H1 (cell line): ENCODE measurements at regions not wholly inside any gene's neighbourhood (a gene's known extent, or its start where the extent isn't known, plus 50 kb on each side); places are given as distances from the start of the nearest gene placed in this dataset.

Experiments
- CTCF ChIA-PET: fragments of 300-600 bp; sonication (Branson Sonifier 250); formaldehyde crosslinking; loops from one replicate; lab custom pipeline; 2021; ENCODE audit not compliant: partially characterized antibody; lab: Charles Lee
- POLR2A ChIA-PET: fragments of 300-600 bp; sonication (Branson Sonifier 250); formaldehyde crosslinking; loops from one replicate; lab custom pipeline; 2021; ENCODE audit warnings: inconsistent platforms; ENCODE audit not compliant: partially characterized antibody; lab: Charles Lee
- DNase-seq, 2 experiments: peaks; one replicate each; pipeline versions ENCODE4 v3.0.0 to v3.0.0-alpha.2; 2010 to 2022; ENCODE audit warnings: low spot score in 2 of 2, low read depth in 1 of 2, mixed read lengths in 1 of 2
- FAIRE-seq: peaks from 2 replicates; lab custom pipeline; 2011; peaks lifted over from hg19 to GRCh38; lab: Jason Lieb, UNC
- H2AFZ ChIP-seq: 2 replicates; pipeline ENCODE4 v1.8.1; 2012; ENCODE audit warnings: low read length, inconsistent platforms
- H2AK5ac ChIP-seq: 2 replicates; pipeline ENCODE4 v1.6.1; 2013; ENCODE audit warnings: low read depth, low read length
- H2BK120ac ChIP-seq: replicated peaks from 2 replicates; pipeline ENCODE3; 2013; ENCODE audit warnings: low read depth, low read length, inconsistent platforms
- H2BK12ac ChIP-seq: 2 replicates; pipeline ENCODE4 v1.6.1; 2013; ENCODE audit warnings: low read depth, low read length
- H2BK15ac ChIP-seq: 2 replicates; pipeline ENCODE4 v1.6.1; 2013; ENCODE audit warnings: low read length
- H2BK20ac ChIP-seq: 2 replicates; pipeline ENCODE4 v1.6.1; 2013; ENCODE audit warnings: low read length
- H2BK5ac ChIP-seq: 2 replicates; pipeline ENCODE4 v1.6.1; 2013; ENCODE audit warnings: low read depth, low read length
- H3K14ac ChIP-seq: 2 replicates; pipeline ENCODE4 v1.6.1; 2013; ENCODE audit warnings: inconsistent platforms; ENCODE audit not compliant: insufficient read length
- H3K18ac ChIP-seq: 2 replicates; pipeline ENCODE4 v1.6.1; 2013; ENCODE audit warnings: low read length; ENCODE audit errors: extremely low read depth
- H3K23ac ChIP-seq: 2 replicates; pipeline ENCODE4 v1.6.1; 2013; ENCODE audit warnings: inconsistent platforms; ENCODE audit not compliant: insufficient read length
- H3K23me2 ChIP-seq: 2 replicates; pipeline ENCODE4 v1.6.1; 2013; ENCODE audit warnings: low read depth, low read length
- H3K27ac ChIP-seq: 2 replicates; pipeline ENCODE4 v1.6.1; 2011; ENCODE audit warnings: low read depth, low read length, inconsistent platforms
- H3K27me3 ChIP-seq, 4 experiments: replicated peaks in 1 of 4; 1 replicate in 1 of 4; 2 replicates in 3 of 4; pipeline versions ENCODE4 v1.6.1 to v1.8.1; 2011 to 2013; ENCODE audit warnings: low read length in 3 of 4, mild to moderate bottlenecking in 3 of 4, inconsistent platforms in 2 of 4, mixed read lengths in 2 of 4, moderate library complexity in 1 of 4; ENCODE audit not compliant: control insufficient read depth in 3 of 4, insufficient read depth in 3 of 4; ENCODE audit errors: extremely low read depth in 1 of 4
- H3K36me3 ChIP-seq, 4 experiments: 2 replicates each; pipeline versions ENCODE4 v1.6.1 to v1.8.1; 2011 to 2013; ENCODE audit warnings: mild to moderate bottlenecking in 4 of 4, low read length in 3 of 4, moderate library complexity in 2 of 4, control low read depth in 1 of 4, inconsistent platforms in 1 of 4; ENCODE audit not compliant: insufficient read depth in 4 of 4, control insufficient read depth in 2 of 4
- H3K4ac ChIP-seq: replicated peaks from 2 replicates; pipeline ENCODE3; 2013; ENCODE audit warnings: low read length, low read depth, mixed read lengths, inconsistent platforms; ENCODE audit not compliant: insufficient read length
- H3K4me1 ChIP-seq, 4 experiments: replicated peaks in 1 of 4; 1 replicate in 1 of 4; 2 replicates in 3 of 4; pipeline versions ENCODE4 v1.6.1 to v1.8.1; 2011 to 2013; ENCODE audit warnings: low read length in 3 of 4, inconsistent platforms in 2 of 4, mixed read lengths in 1 of 4; ENCODE audit not compliant: insufficient read depth in 4 of 4, control insufficient read depth in 3 of 4
- H3K4me2 ChIP-seq, 2 experiments: 2 replicates each; pipeline versions ENCODE4 v1.6.1 to v1.8.1; 2011 to 2013; ENCODE audit warnings: low read depth in 2 of 2, low read length in 2 of 2, control low read depth in 1 of 2, inconsistent platforms in 1 of 2, mild to moderate bottlenecking in 1 of 2; ENCODE audit not compliant: insufficient read depth in 1 of 2
- H3K4me3 ChIP-seq, 4 experiments: fragments of 200-600, 300-600 bp in 1 of 4; sonication (generic), shearing (Covaris generic), sonication (Bioruptor Twin) in 1 of 4; 2 replicates each; pipeline versions ENCODE4 v1.5.1 to v1.8.1; 2011 to 2016; ENCODE audit warnings: low read length in 4 of 4, low read depth in 3 of 4, control low read depth in 2 of 4, inconsistent platforms in 2 of 4, mild to moderate bottlenecking in 2 of 4, mixed read lengths in 1 of 4, moderate library complexity in 1 of 4; ENCODE audit not compliant: insufficient read depth in 2 of 4; ENCODE audit errors: extremely low read depth in 1 of 4
- H3K56ac ChIP-seq: replicated peaks from 2 replicates; pipeline ENCODE3; 2013; ENCODE audit warnings: low read depth, mild to moderate bottlenecking, mixed read lengths, low read length, inconsistent platforms; ENCODE audit not compliant: insufficient read length
- H3K79me1 ChIP-seq: 2 replicates; pipeline ENCODE4 v1.6.1; 2013; ENCODE audit warnings: low read depth, low read length, control low read depth
- H3K79me2 ChIP-seq, 2 experiments: 2 replicates each; pipeline versions ENCODE4 v1.6.1 to v1.8.1; 2012 to 2013; ENCODE audit warnings: low read length in 2 of 2, mild to moderate bottlenecking in 2 of 2, inconsistent platforms in 1 of 2; ENCODE audit not compliant: insufficient read depth in 2 of 2, control insufficient read depth in 1 of 2
- H3K9ac ChIP-seq, 4 experiments: replicated peaks in 1 of 4; 1 replicate in 1 of 4; 2 replicates in 3 of 4; pipeline versions ENCODE4 v1.6.1 to v1.8.1; 2011 to 2013; ENCODE audit warnings: low read depth in 3 of 4, low read length in 3 of 4, control low read depth in 2 of 4, mild to moderate bottlenecking in 2 of 4, moderate library complexity in 2 of 4, inconsistent platforms in 1 of 4; ENCODE audit errors: extremely low read depth in 1 of 4
- H3K9me3 ChIP-seq, 2 experiments: 2 replicates each; pipeline versions ENCODE4 v1.6.1 to v1.8.1; 2012 to 2013; ENCODE audit warnings: mild to moderate bottlenecking in 2 of 2, moderate library complexity in 2 of 2, control low read depth in 1 of 2, inconsistent platforms in 1 of 2, low read depth in 1 of 2, low read length in 1 of 2, mixed read lengths in 1 of 2; ENCODE audit not compliant: insufficient read depth in 2 of 2
- H4K20me1 ChIP-seq, 2 experiments: replicated peaks in 1 of 2; 2 replicates each; pipeline versions ENCODE3 to v1.8.1; 2011 to 2013; ENCODE audit warnings: inconsistent platforms in 2 of 2, low read length in 2 of 2, mild to moderate bottlenecking in 1 of 2; ENCODE audit not compliant: insufficient read depth in 2 of 2, control insufficient read depth in 1 of 2
- H4K5ac ChIP-seq: 2 replicates; pipeline ENCODE4 v1.6.1; 2013; ENCODE audit warnings: low read length, low read depth, mixed read lengths, inconsistent platforms; ENCODE audit not compliant: insufficient read length
- H4K8ac ChIP-seq: 2 replicates; pipeline ENCODE4 v1.8.0; 2013; ENCODE audit warnings: mild to moderate bottlenecking, moderate library complexity, low read length, inconsistent platforms; ENCODE audit not compliant: insufficient read depth; ENCODE audit errors: extremely low read depth
- H4K91ac ChIP-seq: replicated peaks from 2 replicates; pipeline ENCODE3; 2013; ENCODE audit warnings: low read length, mixed read lengths, inconsistent platforms; ENCODE audit not compliant: insufficient read length
- CBX8 ChIP-seq: fragments of 300-800, 300-1000 bp; sonication (generic); IDR thresholded peaks from 2 replicates; pipeline ENCODE4 v1.7.1; 2016; ENCODE audit warnings: low read depth, low read length, borderline replicate concordance
- GABPA ChIP-seq: IDR thresholded peaks from 2 replicates; pipeline ENCODE4 v1.6.1; 2011; ENCODE audit warnings: mild to moderate bottlenecking, low read length, moderate library complexity, borderline replicate concordance; ENCODE audit not compliant: insufficient read depth
- HDAC2 ChIP-seq, 2 experiments: fragments of 300-600 bp in 1 of 2; sonication (generic) in 1 of 2; IDR thresholded peaks; 2 replicates each; pipeline ENCODE4 v1.6.1; 2011 to 2012; ENCODE audit warnings: low read depth in 2 of 2, low read length in 2 of 2, mild to moderate bottlenecking in 2 of 2, moderate library complexity in 2 of 2, borderline replicate concordance in 1 of 2, inconsistent platforms in 1 of 2
- RBBP5 ChIP-seq: IDR thresholded peaks from 2 replicates; pipeline ENCODE4 v1.7.1; 2012; ENCODE audit warnings: low read depth, mild to moderate bottlenecking, inconsistent platforms, low read length, moderate library complexity, borderline replicate concordance
- TCF12 ChIP-seq: IDR thresholded peaks from 2 replicates; pipeline ENCODE4 v1.6.1; 2011; ENCODE audit warnings: low read depth, mild to moderate bottlenecking, low read length
- ZNF274 ChIP-seq: IDR thresholded peaks from 2 replicates; pipeline ENCODE4 v1.7.0; 2012; ENCODE audit warnings: low read length, borderline replicate concordance; ENCODE audit errors: extremely low read depth
- WGBS, 2 experiments: shearing (Covaris generic) in 1 of 2; methylation state at CpG; one replicate each; pipeline versions ENCODE4 v1.1.6 to v1.1.7; 2013 to 2015; ENCODE audit warnings: low lambda C conversion rate in 2 of 2, mixed read lengths in 2 of 2, inconsistent platforms in 1 of 2, low coverage in 1 of 2, missing lambda C conversion rate in 1 of 2; ENCODE audit not compliant: insufficient replicate concordance in 2 of 2, insufficient coverage in 1 of 2, insufficient read length in 1 of 2; ENCODE audit errors: extremely low coverage in 1 of 2, missing lambda C conversion rate in 1 of 2; 5-methylcytosine and 5-hydroxymethylcytosine counted together

- H3K4me1 ChIP-seq: no peaks in the 10 kb centered on the region
- H4K8ac ChIP-seq: no peak overlapping the region
- H2AFZ ChIP-seq: no peak overlapping the region
- H4K91ac ChIP-seq: no peak overlapping the region
- H3K79me1 ChIP-seq: no peaks in the 10 kb centered on the region
- H3K4me3 ChIP-seq: no peak overlapping the region
- TF ChIP-seq CBX8 (no peak), ZNF274 (no peak), GABPA (no peak), TCF12 (no peak), RBBP5 (no peak), HDAC2 (IDR thresholded peaks at IDR 0.05; ENCODE audit: borderline replicate concordance in 1 of 2, low read depth in 2 of 2, low read length in 2 of 2) (no peak)
- TF ChIP-seq, all 59 proteins: peak for 0
- H3K27me3 ChIP-seq: no peaks in the 10 kb centered on the region
- POLR2A ChIA-PET: no interaction called here
- H2BK120ac ChIP-seq: no peak overlapping the region
- no peak overlapping the region for H3K18ac ChIP-seq
- no peak overlapping the region for H3K56ac ChIP-seq
- H3K4ac ChIP-seq: no peak overlapping the region
- 90% methylated on average over 9 of the region's 9 CpGs; no CpG with 5 or more reads in 1 of the 2 experiments for whole genome bisulfite sequencing, 2 experiments
- H4K5ac ChIP-seq: no peak overlapping the region
- no peaks in the 10 kb centered on the region for H4K20me1 ChIP-seq
- no peaks in the 10 kb centered on the region for H3K23me2 ChIP-seq
- H3K9me3 ChIP-seq: no peaks in the 10 kb centered on the region
- no peak overlapping the region for H3K23ac ChIP-seq
- H2BK20ac ChIP-seq: no peak overlapping the region
- no peak overlapping the region for H3K9ac ChIP-seq
- no peaks in the 10 kb centered on the region for H3K79me2 ChIP-seq
- FAIRE-seq (no peak), DNase-seq (no peak)
- no peaks in the 10 kb centered on the region for H3K36me3 ChIP-seq
- H3K4me2 ChIP-seq: no peak overlapping the region
- H2BK5ac ChIP-seq: no peak overlapping the region
- H2BK15ac ChIP-seq: no peak overlapping the region
- H2BK12ac ChIP-seq: no peak overlapping the region
- H2AK5ac ChIP-seq: no peak overlapping the region
- CTCF ChIA-PET: interaction anchor here (0.7 to 2.7 kb wide), 3 partner anchors 14 to 115 kb away, joined by 3 to 12 read pairs (median 3); no protein-coding TSS in a partner anchor
- no peak overlapping the region for H3K14ac ChIP-seq
- no peak overlapping the region for H3K27ac ChIP-seq
Measured at GRCh38 chr10:44747593-44748172, 163.5 kb upstream of the TMEM72 start.
